B cell (primary cell): ENCODE measurements at regions not wholly inside any gene's neighbourhood (a gene's known extent, or its start where the extent isn't known, plus 50 kb on each side); places are given as distances from the start of the nearest gene placed in this dataset.

Source experiments
- EZH2 ChIP-seq: IDR thresholded peaks from 2 replicates; pipeline ENCODE4 v1.6.1; 2012; ENCODE audit warnings: borderline replicate concordance, low read depth, mild to moderate bottlenecking, moderate library complexity, low read length; ENCODE audit not compliant: insufficient read depth, poor library complexity, severe bottlenecking
- TF ChIP-seq, protein P1 (sequence below): fragments of 200-600 bp; IDR thresholded peaks from one replicate; pipeline ENCODE4 v1.8.0; 2022; ENCODE audit warnings: antibody characterized with exemption, mild to moderate bottlenecking

DNA sequence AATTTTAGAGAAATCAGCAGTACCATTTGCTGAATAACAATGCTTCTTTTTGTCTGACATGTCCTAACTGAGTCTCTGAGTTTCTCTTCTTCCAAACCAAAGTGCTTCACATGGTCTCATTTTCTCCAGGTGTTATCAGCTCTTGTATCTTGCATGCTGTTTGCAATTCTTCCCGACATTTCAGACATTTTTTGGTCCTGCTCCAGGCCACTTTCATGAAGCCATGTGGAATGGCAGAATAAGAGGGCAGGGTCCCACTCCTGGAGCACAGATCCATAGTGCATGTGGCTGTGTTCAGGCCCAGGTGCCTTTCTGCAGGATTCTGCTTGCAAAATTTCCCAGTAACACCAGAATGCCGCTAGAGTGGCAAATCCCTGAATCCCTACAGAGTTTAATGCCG, 916.2 kb downstream of the NXPH1 start:
- TF ChIP-seq, protein P1, sequence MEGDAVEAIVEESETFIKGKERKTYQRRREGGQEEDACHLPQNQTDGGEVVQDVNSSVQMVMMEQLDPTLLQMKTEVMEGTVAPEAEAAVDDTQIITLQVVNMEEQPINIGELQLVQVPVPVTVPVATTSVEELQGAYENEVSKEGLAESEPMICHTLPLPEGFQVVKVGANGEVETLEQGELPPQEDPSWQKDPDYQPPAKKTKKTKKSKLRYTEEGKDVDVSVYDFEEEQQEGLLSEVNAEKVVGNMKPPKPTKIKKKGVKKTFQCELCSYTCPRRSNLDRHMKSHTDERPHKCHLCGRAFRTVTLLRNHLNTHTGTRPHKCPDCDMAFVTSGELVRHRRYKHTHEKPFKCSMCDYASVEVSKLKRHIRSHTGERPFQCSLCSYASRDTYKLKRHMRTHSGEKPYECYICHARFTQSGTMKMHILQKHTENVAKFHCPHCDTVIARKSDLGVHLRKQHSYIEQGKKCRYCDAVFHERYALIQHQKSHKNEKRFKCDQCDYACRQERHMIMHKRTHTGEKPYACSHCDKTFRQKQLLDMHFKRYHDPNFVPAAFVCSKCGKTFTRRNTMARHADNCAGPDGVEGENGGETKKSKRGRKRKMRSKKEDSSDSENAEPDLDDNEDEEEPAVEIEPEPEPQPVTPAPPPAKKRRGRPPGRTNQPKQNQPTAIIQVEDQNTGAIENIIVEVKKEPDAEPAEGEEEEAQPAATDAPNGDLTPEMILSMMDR, result no peak
- no peak for TF ChIP-seq EZH2
